GM18502 (cell line): ENCODE measurements at regions not wholly inside any gene's neighbourhood (a gene's known extent, or its start where the extent isn't known, plus 50 kb on each side); places are given as distances from the start of the nearest gene placed in this dataset.
"Not testable (repeated sequence)": the region's sequence is repeated elsewhere in the genome, so short reads cannot be mapped to it uniquely, and the experiment has no call there.

Experiments
- ATAC-seq: cut with Tn5 transposase; IDR thresholded peaks from one replicate; pipeline ENCODE4 v1.9.1; 2021; ENCODE audit warnings: mild to moderate bottlenecking; ENCODE audit not compliant: unreplicated experiment, poor library complexity

GRCh38 chr4:133600008-133600407 lies 450.9 kb downstream of the PCDH10 start:
- ATAC-seq, result no peak

GRCh38 chr4:133598779-133599178 lies 449.7 kb downstream of the PCDH10 start:
- ATAC-seq, result no peak

- no peak for ATAC-seq
These were observed 448.2 kb downstream of the PCDH10 start for GRCh38 chr4:133597251-133597650.

- no peak for ATAC-seq
These were observed 447.4 kb downstream of the PCDH10 start for GRCh38 chr4:133596459-133596858.

- ATAC-seq, result no peak
These were observed 445.5 kb downstream of the PCDH10 start for GRCh38 chr4:133594390-133595207.

- ATAC-seq, result no peak
These were observed 444.7 kb downstream of the PCDH10 start for GRCh38 chr4:133593764-133594163.

GRCh38 chr4:133592591-133592990 lies 443.5 kb downstream of the PCDH10 start:
- no peak for ATAC-seq

GRCh38 chr4:133592106-133592505 lies 443.0 kb downstream of the PCDH10 start:
- ATAC-seq, result no peak

- no peak for ATAC-seq
These were observed 439.2 kb downstream of the PCDH10 start for GRCh38 chr4:133588306-133588705.

GRCh38 chr4:133585323-133585722 lies 436.2 kb downstream of the PCDH10 start:
- ATAC-seq, result no peak

GRCh38 chr4:133584714-133585113 lies 435.6 kb downstream of the PCDH10 start:
- ATAC-seq, result no peak

- ATAC-seq, result no peak
These were observed 433.0 kb downstream of the PCDH10 start for GRCh38 chr4:133581996-133582619.

- ATAC-seq, result no peak
These were observed 425.2 kb downstream of the PCDH10 start for GRCh38 chr4:133574248-133574647.

- no peak for ATAC-seq
These were observed 416.3 kb downstream of the PCDH10 start for GRCh38 chr4:133565379-133565778.

GRCh38 chr4:133559987-133560386 lies 410.9 kb downstream of the PCDH10 start:
- no peak for ATAC-seq

GRCh38 chr4:133555671-133556070 lies 406.6 kb downstream of the PCDH10 start:
- no peak for ATAC-seq

GRCh38 chr4:133550436-133550835 lies 401.3 kb downstream of the PCDH10 start:
- no peak for ATAC-seq

- ATAC-seq, result no peak
These were observed 395.0 kb downstream of the PCDH10 start for GRCh38 chr4:133544097-133544496.

- no peak for ATAC-seq
These were observed 388.7 kb downstream of the PCDH10 start for GRCh38 chr4:133537780-133538281.

- ATAC-seq, result not testable (repeated sequence)
These were observed 385.1 kb downstream of the PCDH10 start for GRCh38 chr4:133534224-133534623.

- ATAC-seq, result no peak
These were observed 375.3 kb downstream of the PCDH10 start for GRCh38 chr4:133524369-133524768.

GRCh38 chr4:133513901-133514300 lies 364.8 kb downstream of the PCDH10 start:
- ATAC-seq, result no peak
